Activated B cell treated with CpG ODN at 0.5 μM for 24 hours (primary cell): ENCODE measurements at regions not wholly inside any gene's neighbourhood (a gene's known extent, or its start where the extent isn't known, plus 50 kb on each side); places are given as distances from the start of the nearest gene placed in this dataset.

Experiments
- ATAC-seq: fragments of 200-7000 bp; cut with Tn5 transposase; one replicate; pipeline ENCODE4 v1.10.0; 2021; ENCODE audit warnings: low read depth, mild to moderate bottlenecking, moderate library complexity
- CTCF ChIA-PET: fragments of 350-600 bp; sonication (Branson Sonifier 250); formaldehyde crosslinking; loops from one replicate; lab custom pipeline; 2021; ENCODE audit warnings: antibody characterized with exemption; lab: Charles Lee
- POLR2A ChIA-PET: fragments of 350-600 bp; sonication (Branson Sonifier 250); formaldehyde crosslinking; loops from one replicate; lab custom pipeline; 2021; ENCODE audit warnings: antibody characterized with exemption; lab: Charles Lee
- DNase-seq: peaks from one replicate; pipeline ENCODE4 v3.0.0; 2022
- H3K27ac Mint-ChIP-seq: one replicate; pipeline ENCODE4 v1.8.0; 2020; ENCODE audit warnings: mixed read lengths
- H3K27me3 Mint-ChIP-seq: one replicate; pipeline ENCODE4 v1.8.0; 2021; ENCODE audit warnings: mixed read lengths
- H3K36me3 Mint-ChIP-seq: one replicate; pipeline ENCODE4 v1.8.0; 2021; ENCODE audit warnings: low read depth, mixed read lengths
- H3K4me1 Mint-ChIP-seq: one replicate; pipeline ENCODE4 v1.8.0; 2021; ENCODE audit warnings: mixed read lengths
- H3K4me3 Mint-ChIP-seq: one replicate; pipeline ENCODE4 v1.8.0; 2020; ENCODE audit warnings: mild to moderate bottlenecking, mixed read lengths
- H3K9me3 Mint-ChIP-seq: one replicate; pipeline ENCODE4 v1.8.0; 2020; ENCODE audit warnings: mixed read lengths
- CTCF ChIP-seq: fragments of 200-600 bp; IDR thresholded peaks from one replicate; pipeline ENCODE4 v1.8.0; 2022; ENCODE audit warnings: antibody characterized with exemption, mild to moderate bottlenecking
- intact Hi-C: fragments of 100-400 bp; cut with micrococcal nuclease; formaldehyde crosslinking; loops from one replicate; pipeline ENCODE4 v1.15.1; 2024

GRCh38 chr19:29308977-29309590 lies 96.1 kb upstream of the UQCRFS1 start:
- Mint-ChIP-seq H3K27me3 (peaks cover 4% of the 10 kb centered on the region), H3K4me1 (no peaks in the 10 kb centered on the region), H3K9me3 (no peaks in the 10 kb centered on the region), H3K27ac (no peak overlapping the region), H3K4me3 (no peak overlapping the region), H3K36me3 (no peaks in the 10 kb centered on the region)
- ATAC-seq (no peak), DNase-seq (no peak)
- ChIA-PET CTCF (no interaction called here), POLR2A (no interaction called here)
- TF ChIP-seq CTCF, result no peak
- intact Hi-C loops, result no loop called here

GRCh38 chr19:29309637-29310036 lies 96.7 kb upstream of the UQCRFS1 start:
- CTCF ChIA-PET, result no interaction called here
- intact Hi-C loops, result no loop called here
- peaks cover 4% of the 10 kb centered on the region for H3K27me3 Mint-ChIP-seq
- POLR2A ChIA-PET, result no interaction called here
- DNase-seq (no peak), ATAC-seq (no peak)
- H3K27ac Mint-ChIP-seq, result no peak overlapping the region
- H3K4me1 Mint-ChIP-seq, result no peaks in the 10 kb centered on the region
- H3K4me3 Mint-ChIP-seq, result no peak overlapping the region
- H3K9me3 Mint-ChIP-seq, result no peaks in the 10 kb centered on the region
- H3K36me3 Mint-ChIP-seq, result no peaks in the 10 kb centered on the region
- TF ChIP-seq CTCF, result no peak

GRCh38 chr19:29311191-29311790 lies 98.3 kb upstream of the UQCRFS1 start:
- Mint-ChIP-seq H3K4me3 (no peak overlapping the region), H3K9me3 (no peaks in the 10 kb centered on the region), H3K27ac (no peak overlapping the region), H3K4me1 (no peaks in the 10 kb centered on the region), H3K36me3 (no peaks in the 10 kb centered on the region), H3K27me3 (peaks cover 4% of the 10 kb centered on the region)
- no peak for TF ChIP-seq CTCF
- POLR2A ChIA-PET, result no interaction called here
- DNase-seq (no peak), ATAC-seq (no peak)
- CTCF ChIA-PET, result no interaction called here
- intact Hi-C loops, result no loop called here

- no peak overlapping the region for H3K27ac Mint-ChIP-seq
- ChIA-PET CTCF (no interaction called here), POLR2A (no interaction called here)
- DNase-seq, result no peak
- ATAC-seq, result no peak
- H3K4me3 Mint-ChIP-seq, result no peak overlapping the region
- no peaks in the 10 kb centered on the region for H3K27me3 Mint-ChIP-seq
- H3K4me1 Mint-ChIP-seq, result no peaks in the 10 kb centered on the region
- no peaks in the 10 kb centered on the region for H3K9me3 Mint-ChIP-seq
- intact Hi-C loops, result no loop called here
- H3K36me3 Mint-ChIP-seq, result no peaks in the 10 kb centered on the region
- TF ChIP-seq CTCF, result no peak
These were observed 102.7 kb upstream of the UQCRFS1 start for GRCh38 chr19:29315556-29316190.

- no peak for TF ChIP-seq CTCF
- intact Hi-C loops, result no loop called here
- Mint-ChIP-seq H3K4me3 (no peak overlapping the region), H3K27ac (no peak overlapping the region), H3K9me3 (no peaks in the 10 kb centered on the region), H3K27me3 (no peaks in the 10 kb centered on the region), H3K36me3 (no peaks in the 10 kb centered on the region), H3K4me1 (no peaks in the 10 kb centered on the region)
- ATAC-seq (no peak), DNase-seq (no peak)
- ChIA-PET POLR2A (no interaction called here), CTCF (no interaction called here)
These were observed 105.6 kb upstream of the UQCRFS1 start for GRCh38 chr19:29318581-29318980.
